ENCODE measurements at regions not wholly inside any gene's neighbourhood (a gene's known extent, or its start where the extent isn't known, plus 50 kb on each side); places are given as distances from the start of the nearest gene placed in this dataset.

DNA sequence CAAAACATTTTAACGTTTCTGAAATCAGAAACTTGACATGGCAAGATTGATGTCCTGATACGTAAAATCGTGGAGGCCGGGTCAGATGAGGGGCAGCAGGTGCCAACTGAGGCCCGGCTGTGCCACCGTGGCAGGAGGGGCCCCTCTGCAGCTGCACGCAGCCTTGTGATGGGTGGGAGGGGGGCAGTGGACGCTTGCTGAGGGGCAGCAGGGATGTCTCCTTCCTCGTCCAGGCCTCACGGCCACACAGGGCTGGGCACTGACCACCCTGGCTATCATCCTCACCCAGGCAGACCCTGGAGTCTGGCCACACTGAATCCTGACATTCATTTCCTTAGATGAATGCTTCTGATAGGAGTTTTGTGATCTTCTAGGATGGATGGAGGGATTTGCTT is 114.7 kb downstream of the ERMARD start:
- TF ChIP-seq, protein P1, sequence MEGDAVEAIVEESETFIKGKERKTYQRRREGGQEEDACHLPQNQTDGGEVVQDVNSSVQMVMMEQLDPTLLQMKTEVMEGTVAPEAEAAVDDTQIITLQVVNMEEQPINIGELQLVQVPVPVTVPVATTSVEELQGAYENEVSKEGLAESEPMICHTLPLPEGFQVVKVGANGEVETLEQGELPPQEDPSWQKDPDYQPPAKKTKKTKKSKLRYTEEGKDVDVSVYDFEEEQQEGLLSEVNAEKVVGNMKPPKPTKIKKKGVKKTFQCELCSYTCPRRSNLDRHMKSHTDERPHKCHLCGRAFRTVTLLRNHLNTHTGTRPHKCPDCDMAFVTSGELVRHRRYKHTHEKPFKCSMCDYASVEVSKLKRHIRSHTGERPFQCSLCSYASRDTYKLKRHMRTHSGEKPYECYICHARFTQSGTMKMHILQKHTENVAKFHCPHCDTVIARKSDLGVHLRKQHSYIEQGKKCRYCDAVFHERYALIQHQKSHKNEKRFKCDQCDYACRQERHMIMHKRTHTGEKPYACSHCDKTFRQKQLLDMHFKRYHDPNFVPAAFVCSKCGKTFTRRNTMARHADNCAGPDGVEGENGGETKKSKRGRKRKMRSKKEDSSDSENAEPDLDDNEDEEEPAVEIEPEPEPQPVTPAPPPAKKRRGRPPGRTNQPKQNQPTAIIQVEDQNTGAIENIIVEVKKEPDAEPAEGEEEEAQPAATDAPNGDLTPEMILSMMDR (IDR thresholded peaks at IDR 0.05) = no peak
- TF ChIP-seq POLR2A (IDR thresholded peaks at IDR 0.05) (no peak), POLR2AphosphoS5 (IDR thresholded peaks at IDR 0.05) (no peak), EP300 (IDR thresholded peaks at IDR 0.05) (no peak)

All from upper lobe of left lung (tissue), 4 donors.